ENCODE measurements at regions not wholly inside any gene's neighbourhood (a gene's known extent, or its start where the extent isn't known, plus 50 kb on each side); places are given as distances from the start of the nearest gene placed in this dataset.

DNA sequence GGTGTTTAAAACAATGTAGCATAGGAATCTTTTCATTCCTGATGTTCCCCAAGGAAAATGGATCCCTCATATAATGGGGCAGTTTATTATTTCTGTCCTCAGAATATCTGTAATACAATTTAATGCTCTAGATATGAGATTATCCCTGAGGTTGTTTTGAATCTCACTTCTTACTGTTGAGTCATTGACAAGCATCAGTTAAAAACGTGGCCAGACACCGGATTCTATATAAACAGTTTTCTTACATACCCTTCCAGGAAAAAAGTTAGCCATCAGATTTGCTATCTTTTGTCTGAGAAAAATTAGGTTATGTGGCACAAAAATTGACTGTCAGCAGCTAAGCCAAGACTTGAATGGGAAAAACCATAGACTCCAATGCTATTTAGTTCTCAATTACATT, 539.8 kb upstream of the CELF2 start:
- Mint-ChIP-seq H3K36me3 (ENCODE audit: unreplicated experiment) (peaks cover 5% of the 10 kb centered on the region), H3K4me1 (ENCODE audit: low read depth, unreplicated experiment) (no peaks in the 10 kb centered on the region), H3K27ac (ENCODE audit: unreplicated experiment) (no peak overlapping the region), H3K4me3 (ENCODE audit: unreplicated experiment) (no peak overlapping the region), H3K9me3 (ENCODE audit: unreplicated experiment) (no peaks in the 10 kb centered on the region), H3K27me3 (ENCODE audit: unreplicated experiment) (no peaks in the 10 kb centered on the region)
- no peak for DNase-seq
- TF ChIP-seq CTCF (IDR thresholded peaks at IDR 0.05; ENCODE audit: partially characterized antibody, unreplicated experiment): no peak

DNA sequence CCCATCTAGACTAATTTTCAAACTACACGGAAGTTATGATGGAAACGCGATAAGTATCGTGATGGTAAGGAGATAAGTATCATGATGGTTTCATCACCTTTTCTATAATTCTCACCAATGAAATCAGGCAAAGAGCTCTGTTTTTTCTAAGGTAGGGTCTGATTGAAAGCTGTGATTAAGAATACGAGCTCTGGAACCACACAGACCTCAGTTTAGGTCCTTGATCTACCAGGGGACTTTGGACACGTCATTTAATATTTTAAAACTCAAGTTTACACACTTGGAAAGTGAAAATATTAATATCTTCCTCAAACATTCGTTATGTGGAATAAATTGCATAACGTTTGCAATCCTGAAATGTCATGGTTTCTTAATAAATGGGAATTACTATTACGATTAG, 538.2 kb upstream of the CELF2 start:
- H3K27ac Mint-ChIP-seq (ENCODE audit: unreplicated experiment): no peak overlapping the region
- H3K36me3 Mint-ChIP-seq (ENCODE audit: unreplicated experiment): no peaks in the 10 kb centered on the region
- no peak overlapping the region for H3K4me3 Mint-ChIP-seq (ENCODE audit: unreplicated experiment)
- DNase-seq: no peak
- H3K4me1 Mint-ChIP-seq (ENCODE audit: low read depth, unreplicated experiment): no peaks in the 10 kb centered on the region
- no peak for TF ChIP-seq CTCF (IDR thresholded peaks at IDR 0.05; ENCODE audit: partially characterized antibody, unreplicated experiment)
- no peaks in the 10 kb centered on the region for H3K27me3 Mint-ChIP-seq (ENCODE audit: unreplicated experiment)
- H3K9me3 Mint-ChIP-seq (ENCODE audit: unreplicated experiment): no peaks in the 10 kb centered on the region

DNA sequence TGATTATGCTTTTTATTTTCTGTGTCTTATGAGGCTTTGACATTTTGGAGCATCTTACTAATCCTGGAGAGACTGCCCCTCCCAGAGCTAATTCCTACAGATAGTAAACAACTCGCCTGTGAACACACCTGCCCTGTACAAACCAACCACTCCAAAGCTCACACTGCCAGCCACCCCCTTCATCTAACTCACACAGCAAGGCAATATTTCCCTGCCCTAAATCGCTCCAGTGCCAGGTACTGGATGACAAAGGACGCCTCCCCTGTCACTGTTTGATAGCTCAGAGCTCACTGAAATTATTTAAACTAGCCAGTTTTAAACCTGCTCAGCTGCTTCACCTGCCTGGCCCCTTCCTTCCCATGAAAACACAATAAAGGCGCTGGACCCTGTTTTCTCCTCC, 535.1 kb upstream of the CELF2 start:
- no peak for DNase-seq
- H3K27me3 Mint-ChIP-seq (ENCODE audit: unreplicated experiment): no peaks in the 10 kb centered on the region
- H3K27ac Mint-ChIP-seq (ENCODE audit: unreplicated experiment): no peak overlapping the region
- no peaks in the 10 kb centered on the region for H3K36me3 Mint-ChIP-seq (ENCODE audit: unreplicated experiment)
- peaks cover 3% of the 10 kb centered on the region for H3K4me1 Mint-ChIP-seq (ENCODE audit: low read depth, unreplicated experiment)
- H3K9me3 Mint-ChIP-seq (ENCODE audit: unreplicated experiment): no peaks in the 10 kb centered on the region
- H3K4me3 Mint-ChIP-seq (ENCODE audit: unreplicated experiment): no peak overlapping the region
- no peak for TF ChIP-seq CTCF (IDR thresholded peaks at IDR 0.05; ENCODE audit: partially characterized antibody, unreplicated experiment)

DNA sequence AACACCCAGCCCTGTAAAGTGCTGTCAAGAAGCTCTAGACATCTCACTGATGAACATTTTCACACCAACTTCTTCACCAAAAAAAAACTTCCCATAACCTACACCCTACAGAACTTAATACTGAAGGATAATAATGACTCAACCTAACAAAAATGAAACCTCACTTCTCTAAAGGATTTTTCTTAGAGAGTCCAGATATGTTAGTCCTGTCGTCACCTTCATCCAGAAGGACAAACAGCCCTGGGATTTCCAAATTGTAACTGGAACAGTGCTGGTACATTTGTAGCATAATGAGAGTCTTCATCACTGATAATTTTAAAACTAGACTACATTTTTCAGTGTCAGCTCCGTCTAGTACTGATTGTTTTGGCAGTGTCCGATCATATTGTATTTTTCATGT, 528.6 kb upstream of the CELF2 start:
- Mint-ChIP-seq H3K27me3 (ENCODE audit: unreplicated experiment) (no peaks in the 10 kb centered on the region), H3K36me3 (ENCODE audit: unreplicated experiment) (no peaks in the 10 kb centered on the region), H3K27ac (ENCODE audit: unreplicated experiment) (no peak overlapping the region), H3K9me3 (ENCODE audit: unreplicated experiment) (no peaks in the 10 kb centered on the region), H3K4me3 (ENCODE audit: unreplicated experiment) (no peak overlapping the region), H3K4me1 (ENCODE audit: low read depth, unreplicated experiment) (peaks cover 6% of the 10 kb centered on the region)
- DNase-seq: no peak
- no peak for TF ChIP-seq CTCF (IDR thresholded peaks at IDR 0.05; ENCODE audit: partially characterized antibody, unreplicated experiment)

DNA sequence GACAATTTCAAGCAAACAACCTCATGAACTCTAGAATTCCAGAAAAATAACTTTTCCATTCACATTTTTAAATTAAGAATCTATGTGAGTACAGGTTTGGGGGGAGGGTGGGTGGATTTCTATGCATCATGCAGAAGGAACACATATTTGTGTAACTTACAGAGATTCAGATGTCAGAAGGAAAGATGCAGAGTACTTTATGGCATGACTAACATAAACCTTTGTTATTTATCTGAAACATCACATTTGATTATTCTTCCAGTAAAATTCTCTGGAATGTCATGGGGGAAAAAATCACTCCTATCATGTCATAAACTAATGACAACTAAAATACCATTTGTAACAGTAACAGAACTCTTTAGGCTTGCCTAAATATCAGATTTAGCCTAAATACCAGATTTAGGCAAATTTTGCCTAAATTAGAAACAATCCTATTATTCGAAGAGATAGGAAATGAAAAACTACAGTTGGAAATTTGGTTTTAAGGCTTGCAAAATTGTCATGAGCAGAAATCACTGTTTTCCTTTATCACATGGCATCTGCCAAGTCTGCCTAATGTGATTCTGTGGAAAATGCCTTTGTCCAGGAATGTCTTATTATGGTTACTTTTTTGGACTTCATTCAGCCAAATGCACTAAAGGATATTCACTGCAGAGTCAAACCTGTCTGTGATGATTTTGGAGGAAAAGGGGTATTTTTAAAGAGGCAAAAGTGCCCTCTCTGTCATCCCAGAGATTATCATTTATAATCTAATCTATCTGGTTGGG, 527.7 kb upstream of the CELF2 start:
- Mint-ChIP-seq H3K36me3 (ENCODE audit: unreplicated experiment) (no peaks in the 10 kb centered on the region), H3K4me3 (ENCODE audit: unreplicated experiment) (no peak overlapping the region), H3K9me3 (ENCODE audit: unreplicated experiment) (no peaks in the 10 kb centered on the region), H3K4me1 (ENCODE audit: low read depth, unreplicated experiment) (peaks cover 5% of the 10 kb centered on the region), H3K27ac (ENCODE audit: unreplicated experiment) (no peak overlapping the region), H3K27me3 (ENCODE audit: unreplicated experiment) (no peaks in the 10 kb centered on the region)
- no peak for DNase-seq
- TF ChIP-seq CTCF (IDR thresholded peaks at IDR 0.05; ENCODE audit: partially characterized antibody, unreplicated experiment): no peak
